Thoracic aorta (tissue), 2 donors: ENCODE measurements at regions not wholly inside any gene's neighbourhood (a gene's known extent, or its start where the extent isn't known, plus 50 kb on each side); places are given as distances from the start of the nearest gene placed in this dataset.

ENCODE experiments used
- ATAC-seq: fragments of 150-250 bp; one replicate; pipeline ENCODE4 v1.8.0; 2017; ENCODE audit warnings: low read depth; ENCODE audit not compliant: insufficient number of reproducible peaks, low FRiP score
- DNase-seq: peaks from one replicate; pipeline ENCODE4 v3.0.0-alpha.2; 2020; ENCODE audit warnings: low spot score
- H3K27ac ChIP-seq, 2 donors: fragments of 200-600 bp; sonication (generic); 1 replicate in 1 of 2; 2 replicates in 1 of 2; pipeline ENCODE4 v1.5.1; 2016; ENCODE audit warnings: mild to moderate bottlenecking in 2 of 2, moderate library complexity in 2 of 2
- H3K27me3 ChIP-seq: fragments of 200-600 bp; sonication (generic); replicated peaks from 2 replicates; pipeline ENCODE4 v1.6.0; 2016; ENCODE audit warnings: mild to moderate bottlenecking; ENCODE audit not compliant: insufficient read depth
- H3K36me3 ChIP-seq: fragments of 200-600 bp; sonication (generic); one replicate; pipeline ENCODE4 v1.5.1; 2016
- H3K4me1 ChIP-seq, 2 donors: fragments of 200-600 bp; sonication (generic); 1 replicate in 1 of 2; 2 replicates in 1 of 2; pipeline versions ENCODE4 v1.5.1 to v1.6.0; 2016; ENCODE audit warnings: low read depth in 2 of 2, mild to moderate bottlenecking in 1 of 2; ENCODE audit not compliant: control insufficient read depth in 1 of 2
- H3K4me3 ChIP-seq: fragments of 200-600 bp; sonication (generic); 2 replicates; pipeline ENCODE4 v1.5.1; 2016; ENCODE audit warnings: mild to moderate bottlenecking
- H3K9me3 ChIP-seq: fragments of 200-600 bp; sonication (generic); 2 replicates; pipeline ENCODE4 v1.5.1; 2016
- CTCF ChIP-seq: fragments of 200-600 bp; sonication (generic); IDR thresholded peaks from one replicate; pipeline ENCODE4 v1.5.1; 2019; ENCODE audit warnings: antibody characterized with exemption

- TF ChIP-seq CTCF: no peak
- no peaks in the 10 kb centered on the region for H3K4me1 ChIP-seq
- DNase-seq (no peak), ATAC-seq (no peak)
- no peak overlapping the region for H3K4me3 ChIP-seq
- H3K9me3 ChIP-seq: no peaks in the 10 kb centered on the region
- H3K27ac ChIP-seq: no peak overlapping the region
- H3K27me3 ChIP-seq: no peaks in the 10 kb centered on the region
- no peaks in the 10 kb centered on the region for H3K36me3 ChIP-seq
Measured at GRCh38 chr12:38977132-38977531, 71.7 kb upstream of the CPNE8 start.

GRCh38 chr12:38969706-38970105 is 64.3 kb upstream of the CPNE8 start:
- DNase-seq (no peak), ATAC-seq (no peak)
- H3K9me3 ChIP-seq: no peaks in the 10 kb centered on the region
- no peaks in the 10 kb centered on the region for H3K36me3 ChIP-seq
- no peak overlapping the region for H3K4me3 ChIP-seq
- no peak for TF ChIP-seq CTCF
- H3K27ac ChIP-seq: no peak overlapping the region
- H3K4me1 ChIP-seq: no peaks in the 10 kb centered on the region
- no peaks in the 10 kb centered on the region for H3K27me3 ChIP-seq

GRCh38 chr12:38961683-38962082 is 56.3 kb upstream of the CPNE8 start:
- H3K4me1 ChIP-seq: no peaks in the 10 kb centered on the region
- DNase-seq: no peak
- no peaks in the 10 kb centered on the region for H3K27me3 ChIP-seq
- no peak overlapping the region for H3K4me3 ChIP-seq
- no peak overlapping the region for H3K27ac ChIP-seq
- no peaks in the 10 kb centered on the region for H3K36me3 ChIP-seq
- ATAC-seq: no peak
- H3K9me3 ChIP-seq: no peaks in the 10 kb centered on the region
- TF ChIP-seq CTCF: no peak

- H3K27me3 ChIP-seq: no peaks in the 10 kb centered on the region
- H3K36me3 ChIP-seq: no peaks in the 10 kb centered on the region
- ATAC-seq: no peak
- H3K27ac ChIP-seq: no peak overlapping the region
- no peak for TF ChIP-seq CTCF
- no peak overlapping the region for H3K4me3 ChIP-seq
- DNase-seq: no peak
- no peaks in the 10 kb centered on the region for H3K4me1 ChIP-seq
- H3K9me3 ChIP-seq: no peaks in the 10 kb centered on the region
Measured at GRCh38 chr12:38961012-38961411, 55.6 kb upstream of the CPNE8 start.

- Histone ChIP-seq H3K9me3 (no peaks in the 10 kb centered on the region), H3K27me3 (no peaks in the 10 kb centered on the region), H3K4me1 (no peaks in the 10 kb centered on the region), H3K27ac (no peak overlapping the region), H3K4me3 (no peak overlapping the region), H3K36me3 (no peaks in the 10 kb centered on the region)
- no peak for TF ChIP-seq CTCF
- DNase-seq: no peak
- ATAC-seq: no peak
Measured at GRCh38 chr12:38956337-38956736, 50.9 kb upstream of the CPNE8 start.
